Endothelial cell of umbilical vein (primary cell): ENCODE measurements at regions not wholly inside any gene's neighbourhood (a gene's known extent, or its start where the extent isn't known, plus 50 kb on each side); places are given as distances from the start of the nearest gene placed in this dataset.
"Not testable (repeated sequence)": the region's sequence is repeated elsewhere in the genome, so short reads cannot be mapped to it uniquely, and the experiment has no call there.

Experiments used
- BruUV-seq: library from RNA; stranded (reverse); fragments of 400-500 nt; replicated peaks from 2 replicates; lab custom pipeline; 2021; lab: Mats Ljungman, UMichigan
- CTCF ChIA-PET: fragments of 300-600, 350-600 bp; sonication (Branson Sonifier 250); formaldehyde crosslinking; loops from one replicate; lab custom pipeline; 2021; ENCODE audit warnings: antibody characterized with exemption, inconsistent platforms; lab: Charles Lee
- POLR2A ChIA-PET: fragments of 300-600, 350-600 bp; sonication (Branson Sonifier 250); formaldehyde crosslinking; loops from one replicate; lab custom pipeline; 2021; ENCODE audit warnings: antibody characterized with exemption, inconsistent platforms; lab: Charles Lee
- DNase-seq: peaks from one replicate; pipeline ENCODE4 v3.0.0-alpha.2; 2011; ENCODE audit warnings: low read depth, low spot score
- FAIRE-seq: peaks from 2 replicates; lab custom pipeline; 2011; peaks lifted over from hg19 to GRCh38; lab: Jason Lieb, UNC
- H2AFZ ChIP-seq: 2 replicates; pipeline ENCODE4 v1.6.0; 2012; ENCODE audit warnings: low read depth, low read length, control low read depth, inconsistent platforms
- H3K27ac ChIP-seq: 2 replicates; pipeline ENCODE4 v1.5.1; 2011; ENCODE audit warnings: low read depth, mild to moderate bottlenecking, control low read depth, low read length, moderate library complexity; ENCODE audit not compliant: insufficient read depth
- H3K27me3 ChIP-seq, 2 experiments: 2 replicates each; pipeline versions ENCODE4 v1.6.0 to v1.6.1; 2011; ENCODE audit warnings: low read length in 2 of 2, mixed read lengths in 1 of 2; ENCODE audit not compliant: control insufficient read depth in 2 of 2, insufficient read depth in 2 of 2
- H3K36me3 ChIP-seq, 2 experiments: 2 replicates in 1 of 2; 3 replicates in 1 of 2; pipeline ENCODE4 v1.5.1; 2011; ENCODE audit warnings: low read length in 2 of 2, mild to moderate bottlenecking in 1 of 2, moderate library complexity in 1 of 2; ENCODE audit not compliant: control insufficient read depth in 2 of 2, insufficient read depth in 2 of 2; ENCODE audit errors: extremely low read depth in 1 of 2
- H3K4me1 ChIP-seq: 3 replicates; pipeline ENCODE4 v1.5.1; 2011; ENCODE audit warnings: mild to moderate bottlenecking, low read length; ENCODE audit not compliant: control insufficient read depth, insufficient read depth; ENCODE audit errors: extremely low read depth
- H3K4me2 ChIP-seq: 2 replicates; pipeline ENCODE4 v1.6.1; 2011; ENCODE audit warnings: low read length, control low read depth, mixed read lengths; ENCODE audit not compliant: insufficient read depth
- H3K4me3 ChIP-seq, 3 experiments: fragments of 200-600 bp in 1 of 3; sonication (generic), shearing (Covaris generic) in 1 of 3; replicated peaks in 1 of 3; 2 replicates each; pipeline ENCODE4 v1.5.1; 2011 to 2016; ENCODE audit warnings: control low read depth in 3 of 3, low read length in 3 of 3, mild to moderate bottlenecking in 2 of 3, inconsistent platforms in 1 of 3, low read depth in 1 of 3, moderate library complexity in 1 of 3; ENCODE audit not compliant: insufficient read depth in 1 of 3
- H3K79me2 ChIP-seq: 2 replicates; pipeline ENCODE4 v1.6.0; 2012; ENCODE audit warnings: low read length, inconsistent platforms; ENCODE audit not compliant: control insufficient read depth, insufficient read depth
- H3K9ac ChIP-seq: replicated peaks from 2 replicates; pipeline ENCODE3; 2011; ENCODE audit warnings: low read length, control low read depth; ENCODE audit not compliant: insufficient read depth; ENCODE audit errors: extremely low read depth
- H3K9me1 ChIP-seq: replicated peaks from 3 replicates; pipeline ENCODE4 v1.6.0; 2011; ENCODE audit warnings: mild to moderate bottlenecking, low read length; ENCODE audit not compliant: control insufficient read depth, insufficient read depth; ENCODE audit errors: extremely low read depth
- H3K9me3 ChIP-seq: replicated peaks from 2 replicates; pipeline ENCODE4 v1.5.1; 2012; ENCODE audit warnings: low read length, inconsistent platforms; ENCODE audit not compliant: control insufficient read depth, insufficient read depth
- H4K20me1 ChIP-seq: replicated peaks from 2 replicates; pipeline ENCODE3; 2011; ENCODE audit warnings: mild to moderate bottlenecking, low read length; ENCODE audit not compliant: control insufficient read depth, insufficient read depth; ENCODE audit errors: extremely low read depth
- dilution Hi-C: fragments of 300-500 bp; cut with MboI; formaldehyde crosslinking; loops from one replicate; pipeline ENCODE4 v1.15.0; 2019; ENCODE audit warnings: low sequenced_read_pairs; ENCODE audit not compliant: extremely low pct_ligation_motif_present
- intact Hi-C: fragments of 100-400 bp; cut with micrococcal nuclease; formaldehyde crosslinking; loops from one replicate; pipeline ENCODE4 v1.10.0; 2022

DNA sequence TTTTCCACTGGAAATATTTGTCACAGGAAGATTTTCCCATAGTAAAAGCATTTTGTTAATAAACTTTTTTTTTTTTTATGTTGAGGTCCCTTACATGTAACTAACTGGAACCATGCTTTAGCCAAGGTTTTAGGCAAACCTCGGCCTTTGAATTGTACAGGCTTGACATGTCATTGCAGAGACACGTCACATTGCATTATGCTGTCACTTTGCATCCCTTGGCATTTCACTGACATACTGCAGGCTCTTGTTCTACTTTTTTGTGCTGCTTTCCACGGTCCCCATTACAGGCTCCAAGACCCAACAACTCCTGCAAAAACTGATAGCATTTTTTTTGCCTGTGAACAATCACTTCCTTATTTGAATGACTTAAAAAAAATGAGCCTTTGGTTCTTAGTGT is 724.3 kb downstream of the TTLL7 start:
- DNase-seq, H3K36me3 ChIP-seq, H3K4me1 ChIP-seq, H3K9me3 ChIP-seq, H3K4me3 ChIP-seq, H3K79me2 ChIP-seq, dilution Hi-C loops, POLR2A ChIA-PET, H3K9me1 ChIP-seq, FAIRE-seq, H3K27ac ChIP-seq, H3K4me2 ChIP-seq, BruUV-seq, H2AFZ ChIP-seq, H3K27me3 ChIP-seq, H3K9ac ChIP-seq, CTCF ChIA-PET, H4K20me1 ChIP-seq, intact Hi-C loops: not testable (repeated sequence)

GRCh38 chr1:83272484-83272883 is 726.4 kb downstream of the TTLL7 start:
- H3K9me1 ChIP-seq, DNase-seq, intact Hi-C loops, H3K27me3 ChIP-seq, POLR2A ChIA-PET, H2AFZ ChIP-seq, H3K4me2 ChIP-seq, CTCF ChIA-PET, H3K4me3 ChIP-seq, H3K4me1 ChIP-seq, H3K9ac ChIP-seq, H3K36me3 ChIP-seq, H4K20me1 ChIP-seq, BruUV-seq, dilution Hi-C loops, FAIRE-seq, H3K9me3 ChIP-seq, H3K27ac ChIP-seq, H3K79me2 ChIP-seq: not testable (repeated sequence)

DNA sequence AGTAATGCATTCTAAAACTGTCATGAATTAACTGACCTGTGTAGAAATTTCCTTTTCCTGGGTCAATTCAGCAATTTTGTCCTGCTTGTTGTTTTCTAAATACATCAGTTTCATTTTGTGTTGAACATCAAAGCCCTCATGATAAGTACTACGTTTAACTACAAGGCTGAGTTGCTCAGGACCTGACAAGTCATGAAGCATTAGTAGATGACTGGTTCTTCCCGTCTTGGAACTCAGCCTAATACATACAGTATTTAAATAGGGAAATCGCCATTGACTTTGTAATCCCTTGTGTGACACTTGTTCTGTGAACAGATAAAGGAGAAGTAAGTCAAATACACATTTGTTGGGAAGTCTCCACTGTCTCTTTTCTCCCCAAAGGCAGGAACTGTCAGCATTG is 727.1 kb downstream of the TTLL7 start:
- BruUV-seq, H3K9me1 ChIP-seq, H2AFZ ChIP-seq, H3K4me2 ChIP-seq, H3K4me1 ChIP-seq, FAIRE-seq, H3K9me3 ChIP-seq, H4K20me1 ChIP-seq, H3K4me3 ChIP-seq, H3K27me3 ChIP-seq, POLR2A ChIA-PET, H3K27ac ChIP-seq, H3K79me2 ChIP-seq, CTCF ChIA-PET, dilution Hi-C loops, intact Hi-C loops, H3K36me3 ChIP-seq, DNase-seq, H3K9ac ChIP-seq: not testable (repeated sequence)

DNA sequence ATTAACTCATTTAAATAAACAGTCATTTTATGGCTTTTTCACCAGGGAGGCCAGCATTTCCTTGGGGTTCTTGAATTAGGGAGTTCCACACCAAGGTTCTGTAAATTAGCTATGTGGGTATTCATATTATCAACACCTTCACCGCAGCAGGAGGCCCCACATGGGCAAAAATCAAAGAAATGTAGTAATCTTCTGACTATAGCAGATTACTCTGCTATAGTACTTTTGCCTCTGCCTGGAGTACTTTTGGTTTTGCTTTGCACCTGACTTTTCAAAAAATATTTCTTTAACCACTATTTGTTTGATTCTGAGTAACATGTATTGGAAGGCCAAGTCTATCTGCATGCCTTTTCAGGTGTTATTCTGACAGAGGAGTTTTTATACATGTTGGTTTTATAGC is 728.1 kb downstream of the TTLL7 start:
- H3K27me3 ChIP-seq, BruUV-seq, H4K20me1 ChIP-seq, H3K9me3 ChIP-seq, H3K4me1 ChIP-seq, CTCF ChIA-PET, H3K27ac ChIP-seq, intact Hi-C loops, H2AFZ ChIP-seq, FAIRE-seq, POLR2A ChIA-PET, H3K9me1 ChIP-seq, DNase-seq, H3K79me2 ChIP-seq, H3K36me3 ChIP-seq, H3K9ac ChIP-seq, H3K4me2 ChIP-seq, dilution Hi-C loops, H3K4me3 ChIP-seq: not testable (repeated sequence)
